Colonic mucosa (tissue), 4 donors: ENCODE measurements at regions not wholly inside any gene's neighbourhood (a gene's known extent, or its start where the extent isn't known, plus 50 kb on each side); places are given as distances from the start of the nearest gene placed in this dataset.

Source experiments
- DNase-seq: peaks from one replicate; pipeline ENCODE4 v3.0.0-alpha.2; 2020
- H3K27ac ChIP-seq: fragments of 200-600 bp; one replicate; pipeline ENCODE4 v1.8.0; 2021
- H3K27me3 ChIP-seq: fragments of 200-600 bp; one replicate; pipeline ENCODE4 v1.8.0; 2021
- H3K36me3 ChIP-seq: fragments of 200-600 bp; one replicate; pipeline ENCODE4 v1.8.0; 2021
- H3K4me1 ChIP-seq: fragments of 200-600 bp; one replicate; pipeline ENCODE4 v1.8.0; 2021; ENCODE audit warnings: mild to moderate bottlenecking
- H3K4me3 ChIP-seq: fragments of 200-600 bp; one replicate; pipeline ENCODE4 v1.8.0; 2021
- H3K9ac ChIP-seq, 2 donors: one replicate each; pipeline ENCODE4 v1.7.0; 2013; ENCODE audit warnings: control low read depth in 2 of 2, low read depth in 2 of 2, low read length in 2 of 2
- H3K9me3 ChIP-seq: fragments of 200-600 bp; one replicate; pipeline ENCODE4 v1.8.0; 2021
- intact Hi-C: fragments of 100-400 bp; cut with DNase I; formaldehyde crosslinking; loops from one replicate; pipeline ENCODE4 v1.14.1; 2022
- TF ChIP-seq, protein P1 (sequence below): fragments of 200-600 bp; IDR thresholded peaks from one replicate; pipeline ENCODE4 v1.8.0; 2022; ENCODE audit warnings: antibody characterized with exemption, mild to moderate bottlenecking
- donor health status: healthy.
- donor health status: DM: no; HTN: no; CAD: no.
- donor health status: DM: no; HTN: no; CAD: no.

DNA sequence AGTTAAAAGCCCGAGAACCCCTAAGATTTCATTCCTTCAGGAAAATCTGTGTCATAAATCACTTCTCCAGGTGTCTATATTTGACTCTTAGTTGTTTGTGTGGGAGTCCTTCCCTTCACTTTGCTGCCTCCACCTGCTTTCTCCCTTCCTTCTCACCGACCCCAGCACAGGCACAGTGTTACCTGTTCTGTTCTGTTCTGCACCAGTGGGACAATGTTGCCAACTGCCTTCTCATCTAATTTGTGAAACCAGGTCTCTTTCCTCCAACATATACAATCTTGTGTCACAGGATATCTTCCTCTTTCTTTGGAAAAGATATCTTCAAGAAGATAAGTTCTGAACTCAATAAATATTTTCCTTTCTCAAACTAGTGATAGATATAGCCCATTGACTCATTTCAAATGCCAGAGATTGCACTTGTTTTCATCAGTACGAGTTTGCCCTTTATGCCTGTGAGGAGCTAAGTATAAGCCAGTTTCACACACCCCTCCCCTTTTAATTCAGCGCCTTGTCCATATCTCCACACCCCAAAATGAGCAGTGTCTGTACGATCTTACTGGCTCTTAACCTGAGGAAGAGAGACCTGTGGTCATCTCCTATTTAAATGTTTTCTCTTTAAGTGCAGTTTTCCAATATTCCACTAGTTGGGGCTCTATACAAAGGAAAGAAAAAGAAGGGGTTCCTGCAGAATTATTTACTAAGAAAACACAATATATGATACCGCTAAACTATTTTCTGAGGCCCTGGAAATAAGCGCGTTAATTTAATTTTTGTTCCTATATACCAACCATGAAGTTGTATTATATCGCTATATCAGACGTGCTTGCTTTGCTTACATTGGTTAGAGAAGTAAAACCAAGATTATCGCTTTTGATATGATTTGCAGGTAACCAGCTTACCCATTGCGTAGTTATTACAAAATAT, 81.6 kb upstream of the PREP start:
- Histone ChIP-seq H3K9me3 (no peaks in the 10 kb centered on the region), H3K27ac (no peak overlapping the region), H3K36me3 (no peaks in the 10 kb centered on the region), H3K9ac (no peak overlapping the region), H3K4me1 (no peaks in the 10 kb centered on the region), H3K4me3 (no peak overlapping the region), H3K27me3 (no peaks in the 10 kb centered on the region)
- intact Hi-C loops: loop anchor here (10.0 kb wide), 4 partner anchors 250 to 1080 kb away; partner anchors contain the start of gene PRDM1
- no peak for DNase-seq
- TF ChIP-seq, protein P1, sequence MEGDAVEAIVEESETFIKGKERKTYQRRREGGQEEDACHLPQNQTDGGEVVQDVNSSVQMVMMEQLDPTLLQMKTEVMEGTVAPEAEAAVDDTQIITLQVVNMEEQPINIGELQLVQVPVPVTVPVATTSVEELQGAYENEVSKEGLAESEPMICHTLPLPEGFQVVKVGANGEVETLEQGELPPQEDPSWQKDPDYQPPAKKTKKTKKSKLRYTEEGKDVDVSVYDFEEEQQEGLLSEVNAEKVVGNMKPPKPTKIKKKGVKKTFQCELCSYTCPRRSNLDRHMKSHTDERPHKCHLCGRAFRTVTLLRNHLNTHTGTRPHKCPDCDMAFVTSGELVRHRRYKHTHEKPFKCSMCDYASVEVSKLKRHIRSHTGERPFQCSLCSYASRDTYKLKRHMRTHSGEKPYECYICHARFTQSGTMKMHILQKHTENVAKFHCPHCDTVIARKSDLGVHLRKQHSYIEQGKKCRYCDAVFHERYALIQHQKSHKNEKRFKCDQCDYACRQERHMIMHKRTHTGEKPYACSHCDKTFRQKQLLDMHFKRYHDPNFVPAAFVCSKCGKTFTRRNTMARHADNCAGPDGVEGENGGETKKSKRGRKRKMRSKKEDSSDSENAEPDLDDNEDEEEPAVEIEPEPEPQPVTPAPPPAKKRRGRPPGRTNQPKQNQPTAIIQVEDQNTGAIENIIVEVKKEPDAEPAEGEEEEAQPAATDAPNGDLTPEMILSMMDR: peak; percentile 83

DNA sequence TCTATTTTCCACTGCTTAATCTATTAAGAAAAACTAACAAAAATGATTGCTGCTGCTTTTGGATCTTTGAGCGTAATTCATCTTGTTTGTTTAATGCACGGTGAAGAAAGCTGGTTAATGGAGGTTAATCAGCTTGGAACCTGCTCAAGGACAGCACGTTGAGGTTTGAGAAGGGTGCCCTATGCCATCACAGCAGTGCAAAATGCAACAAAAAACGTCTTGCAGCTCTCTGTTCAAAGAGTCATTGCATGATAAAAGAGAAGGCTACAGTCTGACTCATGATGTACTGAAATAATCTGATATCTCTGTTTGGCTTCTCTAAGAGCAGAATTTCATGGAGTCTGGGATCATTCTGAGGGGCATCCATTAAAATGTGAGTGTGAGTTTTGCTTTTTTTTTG, 80.6 kb upstream of the PREP start:
- Histone ChIP-seq H3K4me3 (no peak overlapping the region), H3K27me3 (no peaks in the 10 kb centered on the region), H3K36me3 (no peaks in the 10 kb centered on the region), H3K4me1 (no peaks in the 10 kb centered on the region), H3K9ac (no peak overlapping the region), H3K27ac (no peak overlapping the region), H3K9me3 (no peaks in the 10 kb centered on the region)
- TF ChIP-seq, protein P1: no peak
- no peak for DNase-seq
- intact Hi-C loops: loop anchor here (10.0 kb wide), 4 partner anchors 251 to 1081 kb away; partner anchors contain the start of gene PRDM1

DNA sequence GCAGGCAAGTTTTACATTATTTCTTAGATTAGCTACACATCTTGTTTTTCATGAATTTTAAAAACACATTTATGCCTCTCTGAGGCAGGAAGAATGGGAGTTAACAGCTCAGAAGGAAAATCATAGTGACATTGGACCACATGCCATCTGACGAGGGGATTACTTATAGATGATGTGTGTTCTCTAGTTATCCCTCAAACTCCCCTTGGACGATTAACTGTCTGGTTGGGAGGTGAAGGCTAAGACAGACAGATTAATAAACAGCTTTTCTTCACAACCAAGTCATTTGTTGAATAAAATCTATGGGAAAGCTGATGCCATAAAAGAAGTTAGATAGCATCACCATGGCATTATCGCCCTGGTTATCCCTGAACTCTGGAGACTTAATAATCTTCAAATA, 80.0 kb upstream of the PREP start:
- intact Hi-C loops: loop anchor here (10.0 kb wide), 4 partner anchors 252 to 1082 kb away; partner anchors contain the start of gene PRDM1
- DNase-seq: no peak
- H3K36me3 ChIP-seq: no peaks in the 10 kb centered on the region
- no peaks in the 10 kb centered on the region for H3K27me3 ChIP-seq
- H3K9me3 ChIP-seq: no peaks in the 10 kb centered on the region
- TF ChIP-seq, protein P1: no peak
- no peak overlapping the region for H3K4me3 ChIP-seq
- H3K27ac ChIP-seq: no peak overlapping the region
- H3K9ac ChIP-seq: no peak overlapping the region
- H3K4me1 ChIP-seq: no peaks in the 10 kb centered on the region

DNA sequence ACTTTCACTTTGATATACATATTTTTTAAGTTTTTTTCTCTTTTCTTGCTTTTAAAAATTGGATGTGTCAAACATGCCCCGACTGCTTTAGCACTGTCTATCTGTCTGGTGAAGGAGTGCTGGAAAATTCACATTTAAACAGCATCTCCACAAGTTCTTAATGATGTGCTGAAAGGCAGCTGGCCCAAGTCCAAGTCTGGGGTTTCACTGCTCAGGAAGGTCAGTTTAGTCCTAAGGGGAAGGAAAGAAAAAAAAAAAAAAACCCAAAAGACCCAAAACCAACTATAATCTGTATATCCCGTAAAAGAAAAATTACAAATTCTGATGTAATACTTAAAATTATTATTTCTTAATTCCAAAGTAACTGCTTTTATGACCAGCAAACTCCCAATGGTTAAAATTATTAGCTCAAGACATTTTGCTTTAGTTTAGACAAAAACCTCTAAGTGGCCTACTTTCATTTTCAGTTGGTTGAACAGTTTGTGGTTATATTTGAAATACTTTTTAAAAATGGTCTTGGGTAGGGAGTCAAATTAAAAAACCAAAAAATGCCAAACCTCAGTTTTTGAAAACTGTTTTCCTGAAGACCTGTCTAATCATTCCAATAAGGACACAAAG, 79.5 kb upstream of the PREP start:
- TF ChIP-seq, protein P1: no peak
- no peak for DNase-seq
- intact Hi-C loops: loop anchor here (10.0 kb wide), 4 partner anchors 252 to 1082 kb away; partner anchors contain the start of gene PRDM1
- Histone ChIP-seq H3K4me1 (no peaks in the 10 kb centered on the region), H3K9ac (no peak overlapping the region), H3K36me3 (no peaks in the 10 kb centered on the region), H3K9me3 (no peaks in the 10 kb centered on the region), H3K27ac (no peak overlapping the region), H3K27me3 (no peaks in the 10 kb centered on the region), H3K4me3 (no peak overlapping the region)

DNA sequence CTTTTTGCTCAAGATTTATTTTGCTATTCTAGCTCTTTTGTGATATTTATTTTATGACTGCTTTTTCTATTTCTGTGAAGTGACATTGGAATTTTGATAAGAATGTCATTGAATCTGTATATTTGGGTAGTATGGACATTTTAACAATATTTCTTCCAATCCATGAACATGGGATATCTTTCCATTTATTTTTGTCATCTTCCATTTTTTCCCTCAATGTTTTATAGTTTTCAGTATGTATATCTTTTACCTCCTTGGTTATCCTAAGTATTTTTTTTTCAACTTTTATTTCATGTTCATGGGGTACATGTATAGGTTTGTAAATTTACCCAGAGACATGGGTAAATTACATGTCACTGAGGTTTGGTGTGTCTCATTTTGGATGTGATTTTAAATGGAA, 74.1 kb upstream of the PREP start:
- DNase-seq: no peak
- no peaks in the 10 kb centered on the region for H3K4me1 ChIP-seq
- TF ChIP-seq, protein P1: no peak
- no peaks in the 10 kb centered on the region for H3K9me3 ChIP-seq
- H3K27me3 ChIP-seq: no peaks in the 10 kb centered on the region
- H3K9ac ChIP-seq: no peak overlapping the region
- intact Hi-C loops: no loop called here
- H3K4me3 ChIP-seq: no peak overlapping the region
- no peaks in the 10 kb centered on the region for H3K36me3 ChIP-seq
- H3K27ac ChIP-seq: no peak overlapping the region
